CD14-positive monocyte (primary cell): ENCODE measurements at regions not wholly inside any gene's neighbourhood (a gene's known extent, or its start where the extent isn't known, plus 50 kb on each side); places are given as distances from the start of the nearest gene placed in this dataset.

Experiments
- DNase-seq, 3 donors: peaks; one replicate each; pipeline ENCODE4 v3.0.0-alpha.2; 2011 to 2022
- H2AFZ ChIP-seq: 2 replicates; pipeline ENCODE4 v1.6.0; 2012; ENCODE audit warnings: mild to moderate bottlenecking, low read depth, low read length, inconsistent platforms; ENCODE audit not compliant: insufficient read depth, poor library complexity, severe bottlenecking
- H3K27ac ChIP-seq, 2 donors: 1 replicate in 1 of 2; 2 replicates in 1 of 2; pipeline ENCODE4 v1.5.1; 2012 to 2013; ENCODE audit warnings: low read length in 2 of 2, control low read depth in 1 of 2, inconsistent platforms in 1 of 2, low read depth in 1 of 2, mild to moderate bottlenecking in 1 of 2
- H3K27me3 ChIP-seq, 2 donors: one replicate each; pipeline versions ENCODE4 v1.6.0 to v1.6.1; 2011 to 2013; ENCODE audit warnings: low read length in 2 of 2; ENCODE audit not compliant: control insufficient read depth in 2 of 2, insufficient read depth in 2 of 2
- H3K36me3 ChIP-seq, 2 donors: replicated peaks in 1 of 2; 1 replicate in 1 of 2; 2 replicates in 1 of 2; pipeline versions ENCODE4 v1.5.1 to v1.6.1; 2012 to 2013; ENCODE audit warnings: low read length in 2 of 2, control low read depth in 1 of 2, inconsistent platforms in 1 of 2, mild to moderate bottlenecking in 1 of 2; ENCODE audit not compliant: insufficient read depth in 2 of 2, control insufficient read depth in 1 of 2
- H3K4me1 ChIP-seq, 2 donors: 1 replicate in 1 of 2; 2 replicates in 1 of 2; pipeline versions ENCODE4 v1.5.1 to v1.6.1; 2012 to 2013; ENCODE audit warnings: low read length in 2 of 2, control low read depth in 1 of 2, inconsistent platforms in 1 of 2, mild to moderate bottlenecking in 1 of 2, moderate library complexity in 1 of 2; ENCODE audit not compliant: insufficient read depth in 2 of 2, control insufficient read depth in 1 of 2
- H3K4me2 ChIP-seq: replicated peaks from 2 replicates; pipeline ENCODE3; 2012; ENCODE audit warnings: low read length, moderate library complexity, mild to moderate bottlenecking; ENCODE audit not compliant: poor library complexity, severe bottlenecking; ENCODE audit errors: extremely low read depth
- H3K4me3 ChIP-seq, 3 experiments: fragments of 200-600 bp in 1 of 3; sonication (generic) in 1 of 3; replicated peaks in 1 of 3; 1 replicate in 2 of 3; 2 replicates in 1 of 3; pipeline ENCODE4 v1.5.1; 2011 to 2013; ENCODE audit warnings: low read length in 3 of 3, mild to moderate bottlenecking in 3 of 3, control low read depth in 2 of 3, low read depth in 2 of 3, inconsistent platforms in 1 of 3, moderate library complexity in 1 of 3
- H3K79me2 ChIP-seq: 2 replicates; pipeline ENCODE4 v1.6.0; 2012; ENCODE audit warnings: mild to moderate bottlenecking, control low read depth, inconsistent platforms, low read length, moderate library complexity; ENCODE audit not compliant: insufficient read depth
- H3K9ac ChIP-seq: 2 replicates; pipeline ENCODE4 v1.6.0; 2017; ENCODE audit warnings: low read length, mild to moderate bottlenecking; ENCODE audit not compliant: insufficient read depth, poor library complexity, severe bottlenecking
- H3K9me3 ChIP-seq, 2 donors: replicated peaks in 1 of 2; 1 replicate in 1 of 2; 2 replicates in 1 of 2; pipeline versions ENCODE4 v1.5.1 to v1.6.1; 2012 to 2013; ENCODE audit warnings: low read length in 2 of 2, control low read depth in 1 of 2; ENCODE audit not compliant: control insufficient read depth in 1 of 2, insufficient read depth in 1 of 2
- H4K20me1 ChIP-seq: 2 replicates; pipeline ENCODE4 v1.6.0; 2012; ENCODE audit warnings: mild to moderate bottlenecking, low read length, control low read depth, moderate library complexity; ENCODE audit not compliant: insufficient read depth
- H3K27ac Mint-ChIP-seq, 7 donors: one replicate each; pipeline ENCODE4 v1.8.0; 2020; ENCODE audit warnings: mild to moderate bottlenecking in 7 of 7, mixed read lengths in 7 of 7, moderate library complexity in 6 of 7, inconsistent platforms in 2 of 7
- H3K27me3 Mint-ChIP-seq, 3 donors: one replicate each; pipeline ENCODE4 v1.8.0; 2021 to 2022; ENCODE audit warnings: low read depth in 3 of 3, mild to moderate bottlenecking in 3 of 3, mixed read lengths in 3 of 3, moderate library complexity in 3 of 3, inconsistent platforms in 1 of 3
- H3K36me3 Mint-ChIP-seq, 2 donors: one replicate each; pipeline ENCODE4 v1.8.0; 2020; ENCODE audit warnings: mixed read lengths in 2 of 2, inconsistent platforms in 1 of 2, mild to moderate bottlenecking in 1 of 2
- H3K4me1 Mint-ChIP-seq: one replicate; pipeline ENCODE4 v1.8.0; 2020; ENCODE audit warnings: mild to moderate bottlenecking, mixed read lengths
- H3K4me3 Mint-ChIP-seq, 2 donors: one replicate each; pipeline ENCODE4 v1.8.0; 2020; ENCODE audit warnings: mild to moderate bottlenecking in 2 of 2, mixed read lengths in 2 of 2, moderate library complexity in 1 of 2
- H3K9me3 Mint-ChIP-seq, 7 donors: one replicate each; pipeline ENCODE4 v1.8.0; 2020 to 2022; ENCODE audit warnings: mixed read lengths in 7 of 7, mild to moderate bottlenecking in 6 of 7, moderate library complexity in 6 of 7, inconsistent platforms in 2 of 7
- CTCF ChIP-seq: fragments of 200-600 bp; IDR thresholded peaks from one replicate; pipeline ENCODE4 v1.8.0; 2022; ENCODE audit warnings: antibody characterized with exemption, mild to moderate bottlenecking
- WGBS: methylation state at CpG from one replicate; pipeline ENCODE4 v1.1.5; 2013; ENCODE audit warnings: missing lambda C conversion rate; ENCODE audit not compliant: insufficient coverage; 5-methylcytosine and 5-hydroxymethylcytosine counted together
- intact Hi-C, 2 donors: fragments of 100-400 bp; cut with micrococcal nuclease; formaldehyde crosslinking; loops; one replicate each; pipeline versions ENCODE4 v1.15.0 to v1.15.1; 2023

GRCh38 chr13:57862879-57863278 lies 231.3 kb downstream of the PCDH17 start:
- Mint-ChIP-seq H3K4me3 (no peak overlapping the region), H3K4me1 (no peaks in the 10 kb centered on the region), H3K36me3 (no peaks in the 10 kb centered on the region), H3K27ac (no peak overlapping the region), H3K27me3 (peaks cover 0 to 1% (median 0%) of the 10 kb centered on the region in 3 donors), H3K9me3 (peaks cover 0 to 11% (median 4%) of the 10 kb centered on the region in 7 donors)
- H2AFZ ChIP-seq: no peak overlapping the region
- H4K20me1 ChIP-seq: no peaks in the 10 kb centered on the region
- DNase-seq: no peak
- no peaks in the 10 kb centered on the region for H3K79me2 ChIP-seq
- H3K27ac ChIP-seq: no peak overlapping the region
- WGBS: no CpG with 5 or more reads among the region's 1 CpG
- intact Hi-C loops: no loop called here
- H3K4me3 ChIP-seq: no peak overlapping the region
- H3K4me1 ChIP-seq: no peaks in the 10 kb centered on the region
- H3K9me3 ChIP-seq: peaks cover 7 to 19% of the 10 kb centered on the region in 2 donors
- no peaks in the 10 kb centered on the region for H3K36me3 ChIP-seq
- no peaks in the 10 kb centered on the region for H3K27me3 ChIP-seq
- no peak overlapping the region for H3K9ac ChIP-seq
- no peak overlapping the region for H3K4me2 ChIP-seq
- TF ChIP-seq CTCF: no peak

GRCh38 chr13:57865600-57866294 lies 234.2 kb downstream of the PCDH17 start:
- 27% methylated on average over 4 of the region's 4 CpGs for WGBS
- H3K36me3 Mint-ChIP-seq: no peaks in the 10 kb centered on the region
- peaks cover 12 to 21% of the 10 kb centered on the region in 2 donors for H3K9me3 ChIP-seq

More at GRCh38 chr13:57865600-57866294, 234.2 kb downstream of the PCDH17 start:
- no peaks in the 10 kb centered on the region for H3K4me1 Mint-ChIP-seq
- no peaks in the 10 kb centered on the region for H3K36me3 ChIP-seq
- H3K27me3 ChIP-seq: no peaks in the 10 kb centered on the region
- H3K4me2 ChIP-seq: no peak overlapping the region
- no peaks in the 10 kb centered on the region for H4K20me1 ChIP-seq
- H2AFZ ChIP-seq: no peak overlapping the region
- intact Hi-C loops: no loop called here
- peaks cover 0 to 15% (median 5%) of the 10 kb centered on the region in 7 donors for H3K9me3 Mint-ChIP-seq
- no peak overlapping the region for H3K4me3 ChIP-seq
- no peaks in the 10 kb centered on the region for H3K79me2 ChIP-seq
- TF ChIP-seq CTCF: no peak
- H3K9ac ChIP-seq: no peak overlapping the region
- H3K4me1 ChIP-seq: no peaks in the 10 kb centered on the region
- no peak for DNase-seq
- peak overlapping the region in 1 of 7 donors; percentile 77 for H3K27ac Mint-ChIP-seq
- H3K27me3 Mint-ChIP-seq: no peaks in the 10 kb centered on the region
- no peak overlapping the region for H3K4me3 Mint-ChIP-seq
- H3K27ac ChIP-seq: no peak overlapping the region
